Liver (tissue), 8 donors: ENCODE measurements at regions not wholly inside any gene's neighbourhood (a gene's known extent, or its start where the extent isn't known, plus 50 kb on each side); places are given as distances from the start of the nearest gene placed in this dataset.

Source experiments
- DNase-seq: peaks from one replicate; pipeline ENCODE4 v3.0.0-alpha.2; 2017; ENCODE audit warnings: low spot score
- H3K27ac ChIP-seq, 2 donors: one replicate each; pipeline ENCODE4 v1.7.0; 2013; ENCODE audit warnings: inconsistent platforms in 2 of 2, low read length in 2 of 2, control low read depth in 1 of 2, low read depth in 1 of 2, mild to moderate bottlenecking in 1 of 2
- H3K27me3 ChIP-seq, 4 donors: one replicate each; pipeline versions ENCODE4 v1.6.1 to v1.7.0; 2013; ENCODE audit warnings: low read length in 3 of 4, inconsistent platforms in 1 of 4, mild to moderate bottlenecking in 1 of 4, moderate library complexity in 1 of 4; ENCODE audit not compliant: control insufficient read depth in 4 of 4, insufficient read depth in 4 of 4
- H3K36me3 ChIP-seq, 4 donors: one replicate each; pipeline versions ENCODE4 v1.6.1 to v1.7.0; 2013; ENCODE audit warnings: low read length in 3 of 4, mild to moderate bottlenecking in 3 of 4, low read depth in 1 of 4, moderate library complexity in 1 of 4; ENCODE audit not compliant: control insufficient read depth in 4 of 4, insufficient read depth in 3 of 4
- H3K4me1 ChIP-seq, 4 donors: one replicate each; pipeline versions ENCODE4 v1.6.1 to v1.7.0; 2013; ENCODE audit warnings: low read length in 3 of 4, mild to moderate bottlenecking in 3 of 4, moderate library complexity in 1 of 4; ENCODE audit not compliant: control insufficient read depth in 4 of 4, insufficient read depth in 4 of 4
- H3K4me3 ChIP-seq, 3 donors: one replicate each; pipeline versions ENCODE4 v1.6.1 to v1.7.0; 2013; ENCODE audit warnings: low read length in 3 of 3, control low read depth in 1 of 3, low read depth in 1 of 3, mild to moderate bottlenecking in 1 of 3
- H3K9ac ChIP-seq, 2 donors: one replicate each; pipeline ENCODE4 v1.7.0; 2013; ENCODE audit warnings: low read length in 2 of 2, mild to moderate bottlenecking in 2 of 2, moderate library complexity in 2 of 2, control low read depth in 1 of 2, low read depth in 1 of 2
- H3K9me3 ChIP-seq, 4 donors: one replicate each; pipeline versions ENCODE4 v1.6.1 to v1.7.0; 2013; ENCODE audit warnings: low read length in 3 of 4; ENCODE audit not compliant: control insufficient read depth in 4 of 4
- EGR1 ChIP-seq, 2 donors: IDR thresholded peaks; 2 replicates each; pipeline ENCODE4 v1.6.1; 2016 to 2018; ENCODE audit warnings: antibody characterized with exemption in 2 of 2, low read depth in 2 of 2
- FOXA1 ChIP-seq: IDR thresholded peaks from 2 replicates; pipeline ENCODE4 v1.6.1; 2016; ENCODE audit warnings: antibody characterized with exemption
- FOXA2 ChIP-seq: IDR thresholded peaks from 2 replicates; pipeline ENCODE4 v1.6.1; 2016; ENCODE audit warnings: antibody characterized with exemption
- GABPA ChIP-seq, 2 donors: IDR thresholded peaks in 1 of 2; conservative IDR thresholded peaks in 1 of 2; 2 replicates each; pipeline ENCODE4 v1.6.1; 2016; ENCODE audit warnings: antibody characterized with exemption in 2 of 2, mild to moderate bottlenecking in 1 of 2, moderate library complexity in 1 of 2
- HNF4A ChIP-seq, 2 donors: conservative IDR thresholded peaks; 2 replicates each; pipeline ENCODE4 v1.6.1; 2016; ENCODE audit warnings: antibody characterized with exemption in 2 of 2, mild to moderate bottlenecking in 2 of 2
- HNF4G ChIP-seq: IDR thresholded peaks from 2 replicates; pipeline ENCODE4 v1.6.1; 2016; ENCODE audit warnings: antibody characterized with exemption
- JUND ChIP-seq, 2 donors: IDR thresholded peaks; 2 replicates each; pipeline ENCODE4 v1.6.1; 2016; ENCODE audit warnings: antibody characterized with exemption in 2 of 2
- NR2F2 ChIP-seq: IDR thresholded peaks from 2 replicates; pipeline ENCODE4 v1.6.1; 2016; ENCODE audit warnings: antibody characterized with exemption
- RAD21 ChIP-seq, 2 donors: IDR thresholded peaks; 2 replicates each; pipeline ENCODE4 v1.6.1; 2016; ENCODE audit warnings: antibody characterized with exemption in 2 of 2, mild to moderate bottlenecking in 2 of 2
- SP1 ChIP-seq: IDR thresholded peaks from 2 replicates; pipeline ENCODE4 v1.6.1; 2018; ENCODE audit warnings: antibody characterized with exemption, mild to moderate bottlenecking
- TAF1 ChIP-seq: conservative IDR thresholded peaks from 2 replicates; pipeline ENCODE4 v1.6.1; 2016; ENCODE audit warnings: antibody characterized with exemption, mild to moderate bottlenecking
- YY1 ChIP-seq: IDR thresholded peaks from 2 replicates; pipeline ENCODE4 v1.6.1; 2016; ENCODE audit warnings: antibody characterized with exemption, mild to moderate bottlenecking
- WGBS: extraction: QIAGEN DNeasy Blood & Tissue Kit; methylation state at CpG from one replicate; pipeline ENCODE4 v1.1.7; 2013; 5-methylcytosine and 5-hydroxymethylcytosine counted together
- TF ChIP-seq, protein P1 (sequence below): IDR thresholded peaks from 2 replicates; pipeline ENCODE4 v1.6.1; 2016; ENCODE audit warnings: antibody characterized with exemption
- TF ChIP-seq, protein P2 (sequence below): IDR thresholded peaks from 2 replicates; pipeline ENCODE4 v1.6.1; 2016; ENCODE audit warnings: antibody characterized with exemption, mild to moderate bottlenecking
- TF ChIP-seq, protein P3 (sequence below): fragments of 150-350 bp; IDR thresholded peaks from 2 replicates; pipeline ENCODE4 v1.5.1; 2017; ENCODE audit warnings: improper control_type of control experiment, low read depth, low read length; ENCODE audit not compliant: missing input control
- TF ChIP-seq, protein P4 (sequence below): IDR thresholded peaks from 2 replicates; pipeline ENCODE4 v1.6.1; 2016; ENCODE audit warnings: antibody characterized with exemption
- TF ChIP-seq, protein P5 (sequence below): IDR thresholded peaks from 2 replicates; pipeline ENCODE4 v1.6.1; 2016; ENCODE audit warnings: antibody characterized with exemption
- donor health status: healthy.
- donor health status: healthy.
- donor health status: healthy.
- donor health status: healthy.
- donor health status: healthy.

DNA sequence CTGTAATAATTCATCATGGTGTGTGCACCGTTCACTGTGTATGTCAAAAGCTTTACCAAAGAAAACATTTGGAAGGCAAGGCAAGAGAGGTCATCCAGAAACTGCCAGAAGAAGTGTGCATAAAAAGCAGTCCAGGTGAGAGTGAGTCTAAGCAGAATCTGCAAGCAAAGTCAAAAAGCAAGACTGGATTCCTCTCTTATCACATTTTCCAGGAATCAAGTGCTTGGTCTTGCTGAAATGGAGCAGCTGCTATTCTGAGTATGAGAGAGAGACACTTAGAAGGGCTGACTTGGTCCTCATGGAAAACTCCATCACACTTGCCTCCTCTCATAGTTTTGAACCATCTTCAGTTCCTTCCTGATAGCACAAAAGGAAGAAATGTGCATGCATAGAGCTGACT is 231.3 kb downstream of the ANAPC1 start:
- H3K4me3 ChIP-seq = no peak overlapping the region
- H3K27ac ChIP-seq = no peak overlapping the region
- no peak overlapping the region for H3K9ac ChIP-seq
- no peak for TF ChIP-seq SP1
- no peak for TF ChIP-seq FOXA2
- TF ChIP-seq, protein P1, sequence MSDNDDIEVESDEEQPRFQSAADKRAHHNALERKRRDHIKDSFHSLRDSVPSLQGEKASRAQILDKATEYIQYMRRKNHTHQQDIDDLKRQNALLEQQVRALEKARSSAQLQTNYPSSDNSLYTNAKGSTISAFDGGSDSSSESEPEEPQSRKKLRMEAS = no peak
- TF ChIP-seq, protein P2, sequence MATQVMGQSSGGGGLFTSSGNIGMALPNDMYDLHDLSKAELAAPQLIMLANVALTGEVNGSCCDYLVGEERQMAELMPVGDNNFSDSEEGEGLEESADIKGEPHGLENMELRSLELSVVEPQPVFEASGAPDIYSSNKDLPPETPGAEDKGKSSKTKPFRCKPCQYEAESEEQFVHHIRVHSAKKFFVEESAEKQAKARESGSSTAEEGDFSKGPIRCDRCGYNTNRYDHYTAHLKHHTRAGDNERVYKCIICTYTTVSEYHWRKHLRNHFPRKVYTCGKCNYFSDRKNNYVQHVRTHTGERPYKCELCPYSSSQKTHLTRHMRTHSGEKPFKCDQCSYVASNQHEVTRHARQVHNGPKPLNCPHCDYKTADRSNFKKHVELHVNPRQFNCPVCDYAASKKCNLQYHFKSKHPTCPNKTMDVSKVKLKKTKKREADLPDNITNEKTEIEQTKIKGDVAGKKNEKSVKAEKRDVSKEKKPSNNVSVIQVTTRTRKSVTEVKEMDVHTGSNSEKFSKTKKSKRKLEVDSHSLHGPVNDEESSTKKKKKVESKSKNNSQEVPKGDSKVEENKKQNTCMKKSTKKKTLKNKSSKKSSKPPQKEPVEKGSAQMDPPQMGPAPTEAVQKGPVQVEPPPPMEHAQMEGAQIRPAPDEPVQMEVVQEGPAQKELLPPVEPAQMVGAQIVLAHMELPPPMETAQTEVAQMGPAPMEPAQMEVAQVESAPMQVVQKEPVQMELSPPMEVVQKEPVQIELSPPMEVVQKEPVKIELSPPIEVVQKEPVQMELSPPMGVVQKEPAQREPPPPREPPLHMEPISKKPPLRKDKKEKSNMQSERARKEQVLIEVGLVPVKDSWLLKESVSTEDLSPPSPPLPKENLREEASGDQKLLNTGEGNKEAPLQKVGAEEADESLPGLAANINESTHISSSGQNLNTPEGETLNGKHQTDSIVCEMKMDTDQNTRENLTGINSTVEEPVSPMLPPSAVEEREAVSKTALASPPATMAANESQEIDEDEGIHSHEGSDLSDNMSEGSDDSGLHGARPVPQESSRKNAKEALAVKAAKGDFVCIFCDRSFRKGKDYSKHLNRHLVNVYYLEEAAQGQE = no peak
- no peak for TF ChIP-seq RAD21 (IDR thresholded peaks at IDR 0.05)
- no peak for TF ChIP-seq HNF4A (conservative IDR thresholded peaks at IDR 0.05)
- TF ChIP-seq, protein P3, sequence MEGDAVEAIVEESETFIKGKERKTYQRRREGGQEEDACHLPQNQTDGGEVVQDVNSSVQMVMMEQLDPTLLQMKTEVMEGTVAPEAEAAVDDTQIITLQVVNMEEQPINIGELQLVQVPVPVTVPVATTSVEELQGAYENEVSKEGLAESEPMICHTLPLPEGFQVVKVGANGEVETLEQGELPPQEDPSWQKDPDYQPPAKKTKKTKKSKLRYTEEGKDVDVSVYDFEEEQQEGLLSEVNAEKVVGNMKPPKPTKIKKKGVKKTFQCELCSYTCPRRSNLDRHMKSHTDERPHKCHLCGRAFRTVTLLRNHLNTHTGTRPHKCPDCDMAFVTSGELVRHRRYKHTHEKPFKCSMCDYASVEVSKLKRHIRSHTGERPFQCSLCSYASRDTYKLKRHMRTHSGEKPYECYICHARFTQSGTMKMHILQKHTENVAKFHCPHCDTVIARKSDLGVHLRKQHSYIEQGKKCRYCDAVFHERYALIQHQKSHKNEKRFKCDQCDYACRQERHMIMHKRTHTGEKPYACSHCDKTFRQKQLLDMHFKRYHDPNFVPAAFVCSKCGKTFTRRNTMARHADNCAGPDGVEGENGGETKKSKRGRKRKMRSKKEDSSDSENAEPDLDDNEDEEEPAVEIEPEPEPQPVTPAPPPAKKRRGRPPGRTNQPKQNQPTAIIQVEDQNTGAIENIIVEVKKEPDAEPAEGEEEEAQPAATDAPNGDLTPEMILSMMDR = no peak
- TF ChIP-seq GABPA (IDR thresholded peaks at IDR 0.05 in 1 of 2, conservative IDR thresholded peaks at IDR 0.05 in 1 of 2) = no peak
- no peak for TF ChIP-seq JUND (IDR thresholded peaks at IDR 0.05)
- H3K9me3 ChIP-seq = no peaks in the 10 kb centered on the region
- H3K4me1 ChIP-seq = no peaks in the 10 kb centered on the region
- DNase-seq = peak; percentile 14
- H3K27me3 ChIP-seq = no peaks in the 10 kb centered on the region
- no peaks in the 10 kb centered on the region for H3K36me3 ChIP-seq
- 84% methylated on average over 1 of the region's 1 CpG for WGBS

DNA sequence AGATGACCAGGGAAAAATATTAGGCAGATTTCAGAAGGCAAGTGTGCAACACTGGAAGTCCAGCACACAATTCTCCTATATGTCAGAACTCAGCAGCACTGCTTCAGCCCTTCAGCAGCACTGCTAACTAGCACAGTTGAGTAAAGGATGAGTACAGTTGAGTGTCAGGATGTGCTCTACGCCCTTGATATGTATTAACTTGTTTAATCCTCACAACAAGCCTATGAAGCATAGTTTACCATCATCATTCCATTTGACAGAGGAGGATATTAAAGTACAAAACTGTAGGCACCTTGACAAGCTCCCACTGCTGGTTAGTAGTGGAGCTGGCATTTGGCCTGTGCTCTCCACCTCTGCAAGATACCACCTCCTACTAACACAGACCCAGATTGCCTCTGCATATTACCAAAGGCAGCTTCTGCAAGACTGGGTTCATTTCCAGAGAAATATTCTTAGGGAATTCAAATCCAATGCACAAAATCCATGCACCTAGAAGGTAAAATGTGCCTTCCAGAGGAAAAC is 230.8 kb downstream of the ANAPC1 start:
- H3K4me1 ChIP-seq = no peaks in the 10 kb centered on the region
- H3K4me3 ChIP-seq = no peak overlapping the region
- TF ChIP-seq RAD21 (IDR thresholded peaks at IDR 0.05) = no peak
- TF ChIP-seq, protein P4, sequence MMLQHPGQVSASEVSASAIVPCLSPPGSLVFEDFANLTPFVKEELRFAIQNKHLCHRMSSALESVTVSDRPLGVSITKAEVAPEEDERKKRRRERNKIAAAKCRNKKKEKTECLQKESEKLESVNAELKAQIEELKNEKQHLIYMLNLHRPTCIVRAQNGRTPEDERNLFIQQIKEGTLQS = no peak
- no peak for TF ChIP-seq FOXA1
- no peak for TF ChIP-seq GABPA (IDR thresholded peaks at IDR 0.05 in 1 of 2, conservative IDR thresholded peaks at IDR 0.05 in 1 of 2)
- TF ChIP-seq EGR1 (IDR thresholded peaks at IDR 0.05; ENCODE audit: low read depth in 2 of 2) = no peak
- TF ChIP-seq HNF4A (conservative IDR thresholded peaks at IDR 0.05) = no peak
- no peak for TF ChIP-seq SP1
- TF ChIP-seq, protein P3 = no peak
- TF ChIP-seq, protein P5, sequence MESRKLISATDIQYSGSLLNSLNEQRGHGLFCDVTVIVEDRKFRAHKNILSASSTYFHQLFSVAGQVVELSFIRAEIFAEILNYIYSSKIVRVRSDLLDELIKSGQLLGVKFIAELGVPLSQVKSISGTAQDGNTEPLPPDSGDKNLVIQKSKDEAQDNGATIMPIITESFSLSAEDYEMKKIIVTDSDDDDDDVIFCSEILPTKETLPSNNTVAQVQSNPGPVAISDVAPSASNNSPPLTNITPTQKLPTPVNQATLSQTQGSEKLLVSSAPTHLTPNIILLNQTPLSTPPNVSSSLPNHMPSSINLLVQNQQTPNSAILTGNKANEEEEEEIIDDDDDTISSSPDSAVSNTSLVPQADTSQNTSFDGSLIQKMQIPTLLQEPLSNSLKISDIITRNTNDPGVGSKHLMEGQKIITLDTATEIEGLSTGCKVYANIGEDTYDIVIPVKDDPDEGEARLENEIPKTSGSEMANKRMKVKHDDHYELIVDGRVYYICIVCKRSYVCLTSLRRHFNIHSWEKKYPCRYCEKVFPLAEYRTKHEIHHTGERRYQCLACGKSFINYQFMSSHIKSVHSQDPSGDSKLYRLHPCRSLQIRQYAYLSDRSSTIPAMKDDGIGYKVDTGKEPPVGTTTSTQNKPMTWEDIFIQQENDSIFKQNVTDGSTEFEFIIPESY = no peak
- no peak for TF ChIP-seq FOXA2
- TF ChIP-seq, protein P1 = no peak
- TF ChIP-seq HNF4G = no peak
- no peak for TF ChIP-seq TAF1
- TF ChIP-seq, protein P2 = no peak
- TF ChIP-seq NR2F2 = no peak
- no peak for TF ChIP-seq YY1
- no peak for TF ChIP-seq JUND (IDR thresholded peaks at IDR 0.05)
- no peaks in the 10 kb centered on the region for H3K36me3 ChIP-seq
- H3K27me3 ChIP-seq = no peaks in the 10 kb centered on the region
- WGBS = 100% methylated on average over 1 of the region's 1 CpG
- H3K27ac ChIP-seq = no peak overlapping the region
- DNase-seq = no peak
- no peak overlapping the region for H3K9ac ChIP-seq
- H3K9me3 ChIP-seq = no peaks in the 10 kb centered on the region
